Stimulated activated naive CD8-positive, alpha-beta T cell treated with anti-CD3 and anti-CD28 coated beads, Interleukin-15, Interleukin-2, amounts not matched to agents 100 U/mL and 50 U/mL, for 24 hours (primary cell): ENCODE measurements at regions not wholly inside any gene's neighbourhood (a gene's known extent, or its start where the extent isn't known, plus 50 kb on each side); places are given as distances from the start of the nearest gene placed in this dataset.
"Not testable (repeated sequence)": the region's sequence is repeated elsewhere in the genome, so short reads cannot be mapped to it uniquely, and the experiment has no call there.

ENCODE experiments used
- ATAC-seq: fragments of 150-1000 bp; cut with Tn5 transposase; one replicate; pipeline ENCODE4 v1.10.0; 2021
- DNase-seq: peaks from one replicate; pipeline ENCODE4 v3.0.0; 2021

- no peak for DNase-seq
- no peak for ATAC-seq
These were observed 562.6 kb downstream of the PTPRU start for GRCh38 chr1:29798699-29799566.

- DNase-seq, ATAC-seq: not testable (repeated sequence)
These were observed 560.8 kb downstream of the PTPRU start for GRCh38 chr1:29797125-29797524.

- ATAC-seq, result not testable (repeated sequence)
These were observed 559.6 kb downstream of the PTPRU start for GRCh38 chr1:29795965-29796364.

GRCh38 chr1:29793653-29794348, 557.5 kb downstream of the PTPRU start:
- ATAC-seq, result no peak
- no peak for DNase-seq

More at GRCh38 chr1:29795965-29796364, 559.6 kb downstream of the PTPRU start:
- not testable (repeated sequence) for DNase-seq

GRCh38 chr1:29793101-29793546, 556.8 kb downstream of the PTPRU start:
- DNase-seq (peak; percentile 81), ATAC-seq (no peak)

- DNase-seq (no peak), ATAC-seq (no peak)
These were observed 553.6 kb downstream of the PTPRU start for GRCh38 chr1:29789910-29790247.

GRCh38 chr1:29789221-29789909, 553.0 kb downstream of the PTPRU start:
- no peak for ATAC-seq
- no peak for DNase-seq

GRCh38 chr1:29786791-29787732, 550.7 kb downstream of the PTPRU start:
- DNase-seq (no peak), ATAC-seq (no peak)

- no peak for ATAC-seq
These were observed 549.9 kb downstream of the PTPRU start for GRCh38 chr1:29786195-29786594.

GRCh38 chr1:29785554-29785953, 549.2 kb downstream of the PTPRU start:
- ATAC-seq (no peak), DNase-seq (no peak)

More at GRCh38 chr1:29786195-29786594, 549.9 kb downstream of the PTPRU start:
- DNase-seq, result no peak

- ATAC-seq (no peak), DNase-seq (no peak)
These were observed 548.8 kb downstream of the PTPRU start for GRCh38 chr1:29785137-29785527.

- ATAC-seq (no peak), DNase-seq (no peak)
These were observed 548.2 kb downstream of the PTPRU start for GRCh38 chr1:29784276-29785136.

- no peak for DNase-seq
- ATAC-seq, result no peak
These were observed 547.4 kb downstream of the PTPRU start for GRCh38 chr1:29783508-29784275.

GRCh38 chr1:29782846-29783507, 546.7 kb downstream of the PTPRU start:
- ATAC-seq, result no peak
- no peak for DNase-seq

GRCh38 chr1:29779146-29779545, 542.8 kb downstream of the PTPRU start:
- no peak for DNase-seq
- no peak for ATAC-seq

- DNase-seq (no peak), ATAC-seq (no peak)
These were observed 541.2 kb downstream of the PTPRU start for GRCh38 chr1:29777522-29777921.

- no peak for DNase-seq
- no peak for ATAC-seq
These were observed 538.0 kb downstream of the PTPRU start for GRCh38 chr1:29774355-29774754.

- no peak for DNase-seq
- no peak for ATAC-seq
These were observed 536.3 kb downstream of the PTPRU start for GRCh38 chr1:29772584-29773100.
